HG03432 (cell line): ENCODE measurements at regions not wholly inside any gene's neighbourhood (a gene's known extent, or its start where the extent isn't known, plus 50 kb on each side); places are given as distances from the start of the nearest gene placed in this dataset.

Source experiments
- ATAC-seq: cut with Tn5 transposase; IDR thresholded peaks from one replicate; pipeline ENCODE4 v1.9.1; 2021; ENCODE audit warnings: mild to moderate bottlenecking, moderate library complexity; ENCODE audit not compliant: unreplicated experiment

GRCh38 chr7:54810401-54810800 is 51.4 kb upstream of the SEC61G start:
- ATAC-seq = no peak

- ATAC-seq = no peak
Measured at GRCh38 chr7:54811041-54811845, 52.2 kb upstream of the SEC61G start.

- no peak for ATAC-seq
Measured at GRCh38 chr7:54811846-54812254, 52.8 kb upstream of the SEC61G start.

GRCh38 chr7:54812756-54813322 is 53.8 kb upstream of the SEC61G start:
- no peak for ATAC-seq

GRCh38 chr7:54813398-54813797 is 54.4 kb upstream of the SEC61G start:
- ATAC-seq = no peak

- no peak for ATAC-seq
Measured at GRCh38 chr7:54814401-54814800, 55.4 kb upstream of the SEC61G start.

GRCh38 chr7:54817152-54817551 is 58.1 kb upstream of the SEC61G start:
- no peak for ATAC-seq

GRCh38 chr7:54823776-54824175 is 64.8 kb upstream of the SEC61G start:
- ATAC-seq = no peak

GRCh38 chr7:54824655-54825054 is 65.6 kb upstream of the SEC61G start:
- ATAC-seq = no peak

- ATAC-seq = no peak
Measured at GRCh38 chr7:54825368-54825767, 66.4 kb upstream of the SEC61G start.

- no peak for ATAC-seq
Measured at GRCh38 chr7:54827734-54828133, 68.7 kb upstream of the SEC61G start.

GRCh38 chr7:54831046-54831643 is 72.1 kb upstream of the SEC61G start:
- no peak for ATAC-seq

- ATAC-seq = no peak
Measured at GRCh38 chr7:54831644-54832095, 72.7 kb upstream of the SEC61G start.

GRCh38 chr7:54833001-54833467 is 74.0 kb upstream of the SEC61G start:
- ATAC-seq = no peak

- ATAC-seq = no peak
Measured at GRCh38 chr7:54837168-54837567, 78.2 kb upstream of the SEC61G start.

GRCh38 chr7:54837761-54838160 is 78.8 kb upstream of the SEC61G start:
- ATAC-seq = no peak

GRCh38 chr7:54838175-54838910 is 79.3 kb upstream of the SEC61G start:
- ATAC-seq = no peak

GRCh38 chr7:54839575-54840213 is 80.7 kb upstream of the SEC61G start:
- ATAC-seq = peak; percentile 59

- ATAC-seq = peak; percentile 39
Measured at GRCh38 chr7:54841772-54842697, 83.0 kb upstream of the SEC61G start.
